ENCODE measurements at regions not wholly inside any gene's neighbourhood (a gene's known extent, or its start where the extent isn't known, plus 50 kb on each side); places are given as distances from the start of the nearest gene placed in this dataset.

- Histone ChIP-seq H3K27ac (ENCODE audit: low read depth, low read length) (no peak overlapping the region), H3K9me3 (ENCODE audit: insufficient read depth, low read length) (no peaks in the 10 kb centered on the region), H3K79me2 (ENCODE audit: insufficient read depth, low read length) (no peaks in the 10 kb centered on the region), H2AFZ (ENCODE audit: low read depth, low read length, severe bottlenecking) (no peak overlapping the region), H3K36me3 (ENCODE audit: low read length) (no peaks in the 10 kb centered on the region), H3F3A (ENCODE audit: insufficient read depth) (no peaks in the 10 kb centered on the region), H3K4me2 (ENCODE audit: low read depth, low read length, poor library complexity, severe bottlenecking) (no peak overlapping the region), H3K27me3 (ENCODE audit: low read length) (no peaks in the 10 kb centered on the region), H3K9ac (ENCODE audit: low read length) (no peak overlapping the region), H3K9me2 (replicated peaks; ENCODE audit: insufficient read depth, low read length) (no peaks in the 10 kb centered on the region), H3K4me3 (ENCODE audit: insufficient read depth, low read length, poor library complexity, severe bottlenecking) (no peak overlapping the region), H4K20me1 (ENCODE audit: low read depth, low read length) (no peaks in the 10 kb centered on the region)
- TF ChIP-seq EZH2phosphoT487 (conservative IDR thresholded peaks at IDR 0.05; ENCODE audit: low read length) (no peak), CTCF (IDR thresholded peaks at IDR 0.05; ENCODE audit: insufficient read depth, low read length, poor library complexity, severe bottlenecking) (no peak)
Observed at GRCh38 chr13:40186041-40186440, 480.4 kb downstream of the FOXO1 start.

- no peaks in the 10 kb centered on the region for H3K79me2 ChIP-seq (ENCODE audit: insufficient read depth, low read length)
- TF ChIP-seq CTCF (IDR thresholded peaks at IDR 0.05; ENCODE audit: insufficient read depth, low read length, poor library complexity, severe bottlenecking) = no peak
- TF ChIP-seq EZH2phosphoT487 (conservative IDR thresholded peaks at IDR 0.05; ENCODE audit: low read length) = no peak
- no peak overlapping the region for H2AFZ ChIP-seq (ENCODE audit: low read depth, low read length, severe bottlenecking)
- H3K9me2 ChIP-seq (replicated peaks; ENCODE audit: insufficient read depth, low read length) = no peaks in the 10 kb centered on the region
- H3K36me3 ChIP-seq (ENCODE audit: low read length) = no peaks in the 10 kb centered on the region
- H3K9ac ChIP-seq (ENCODE audit: low read length) = no peak overlapping the region
- H3K27ac ChIP-seq (ENCODE audit: low read depth, low read length) = no peak overlapping the region
- no peaks in the 10 kb centered on the region for H4K20me1 ChIP-seq (ENCODE audit: low read depth, low read length)
- no peak overlapping the region for H3K4me2 ChIP-seq (ENCODE audit: low read depth, low read length, poor library complexity, severe bottlenecking)
- no peak overlapping the region for H3K4me3 ChIP-seq (ENCODE audit: insufficient read depth, low read length, poor library complexity, severe bottlenecking)
- no peaks in the 10 kb centered on the region for H3F3A ChIP-seq (ENCODE audit: insufficient read depth)
- H3K27me3 ChIP-seq (ENCODE audit: low read length) = no peaks in the 10 kb centered on the region
- H3K9me3 ChIP-seq (ENCODE audit: insufficient read depth, low read length) = no peaks in the 10 kb centered on the region
Observed at GRCh38 chr13:40186626-40187323, 479.7 kb downstream of the FOXO1 start.

GRCh38 chr13:40187324-40187795 is 479.1 kb downstream of the FOXO1 start:
- H3K9me3 ChIP-seq (ENCODE audit: insufficient read depth, low read length) = no peaks in the 10 kb centered on the region
- no peaks in the 10 kb centered on the region for H3F3A ChIP-seq (ENCODE audit: insufficient read depth)
- no peaks in the 10 kb centered on the region for H4K20me1 ChIP-seq (ENCODE audit: low read depth, low read length)
- no peak overlapping the region for H3K4me3 ChIP-seq (ENCODE audit: insufficient read depth, low read length, poor library complexity, severe bottlenecking)
- H3K36me3 ChIP-seq (ENCODE audit: low read length) = no peaks in the 10 kb centered on the region
- H3K27me3 ChIP-seq (ENCODE audit: low read length) = no peaks in the 10 kb centered on the region
- no peaks in the 10 kb centered on the region for H3K9me2 ChIP-seq (replicated peaks; ENCODE audit: insufficient read depth, low read length)
- no peak overlapping the region for H2AFZ ChIP-seq (ENCODE audit: low read depth, low read length, severe bottlenecking)
- H3K4me2 ChIP-seq (ENCODE audit: low read depth, low read length, poor library complexity, severe bottlenecking) = no peak overlapping the region
- no peaks in the 10 kb centered on the region for H3K79me2 ChIP-seq (ENCODE audit: insufficient read depth, low read length)
- H3K27ac ChIP-seq (ENCODE audit: low read depth, low read length) = no peak overlapping the region
- no peak for TF ChIP-seq EZH2phosphoT487 (conservative IDR thresholded peaks at IDR 0.05; ENCODE audit: low read length)
- TF ChIP-seq CTCF (IDR thresholded peaks at IDR 0.05; ENCODE audit: insufficient read depth, low read length, poor library complexity, severe bottlenecking) = no peak
- no peak overlapping the region for H3K9ac ChIP-seq (ENCODE audit: low read length)

Data from SU-DHL-6 (cell line).